Suprapubic skin (tissue), 3 donors: ENCODE measurements at regions not wholly inside any gene's neighbourhood (a gene's known extent, or its start where the extent isn't known, plus 50 kb on each side); places are given as distances from the start of the nearest gene placed in this dataset.

Experiments used
- CTCF ChIP-seq, 2 donors: fragments of 200-600 bp in 1 of 2; fragments of 450-650 bp in 1 of 2; sonication (generic) in 1 of 2; IDR thresholded peaks; one replicate each; pipeline ENCODE4 v1.5.1; 2016 to 2019; ENCODE audit warnings: antibody characterized with exemption in 2 of 2, mild to moderate bottlenecking in 1 of 2, moderate library complexity in 1 of 2
- POLR2AphosphoS5 ChIP-seq, 3 donors: sonication (generic); formaldehyde crosslinking; IDR thresholded peaks; one replicate each; pipeline ENCODE4 v1.6.1; 2017; ENCODE audit warnings: antibody characterized with exemption in 3 of 3

- TF ChIP-seq CTCF (IDR thresholded peaks at IDR 0.05) = no peak
- no peak for TF ChIP-seq POLR2AphosphoS5 (IDR thresholded peaks at IDR 0.05)
These were observed 572.5 kb upstream of the ARRDC3 start for GRCh38 chr5:91955610-91956009.
